Breast epithelium (tissue), 3 donors: ENCODE measurements at regions not wholly inside any gene's neighbourhood (a gene's known extent, or its start where the extent isn't known, plus 50 kb on each side); places are given as distances from the start of the nearest gene placed in this dataset.
"Not testable (repeated sequence)": the region's sequence is repeated elsewhere in the genome, so short reads cannot be mapped to it uniquely, and the experiment has no call there.

Experiments
- CTCF ChIP-seq, 3 donors: fragments of 450-650 bp; IDR thresholded peaks; one replicate each; pipeline ENCODE4 v1.5.1; 2016 to 2017; ENCODE audit warnings: antibody characterized with exemption in 3 of 3, mild to moderate bottlenecking in 3 of 3, moderate library complexity in 3 of 3
- POLR2AphosphoS5 ChIP-seq, 3 donors: sonication (generic); formaldehyde crosslinking; IDR thresholded peaks; one replicate each; pipeline ENCODE4 v1.6.1; 2017; ENCODE audit warnings: antibody characterized with exemption in 3 of 3

- TF ChIP-seq POLR2AphosphoS5, CTCF (IDR thresholded peaks at IDR 0.05): not testable (repeated sequence)
These were observed 113.1 kb upstream of the AKAP13 start for GRCh38 chr15:85267158-85267857.
